ENCODE measurements at regions not wholly inside any gene's neighbourhood (a gene's known extent, or its start where the extent isn't known, plus 50 kb on each side); places are given as distances from the start of the nearest gene placed in this dataset.

- no peak for TF ChIP-seq TAF1 (IDR thresholded peaks at IDR 0.05; ENCODE audit: borderline replicate concordance, low read depth, low read length)
- TF ChIP-seq POLR2A (IDR thresholded peaks at IDR 0.05; ENCODE audit: low read depth, low read length) = no peak
Observed at GRCh38 chr19:31575846-31576335, 226.7 kb upstream of the TSHZ3 start.

Measured in GM12892 (cell line).